C1 segment of cervical spinal cord (tissue), 14 donors: ENCODE measurements at regions not wholly inside any gene's neighbourhood (a gene's known extent, or its start where the extent isn't known, plus 50 kb on each side); places are given as distances from the start of the nearest gene placed in this dataset.
A peak's percentile ranks its signal among the peaks of the same experiment; 100 is the strongest.
"Not testable (repeated sequence)": the region's sequence is repeated elsewhere in the genome, so short reads cannot be mapped to it uniquely, and the experiment has no call there.

Experiments
- DNase-seq, 14 donors: peaks; one replicate each; lab custom pipeline; 2025; lab: John Stamatoyannopoulos, UW

- DNase-seq, result no peak
Measured at GRCh38 chr17:68135141-68135887, 99.8 kb downstream of the KPNA2 start.

- no peak for DNase-seq
Measured at GRCh38 chr17:68141050-68141449, 105.5 kb downstream of the KPNA2 start.

GRCh38 chr17:68142595-68142994, 105.2 kb upstream of the AMZ2 start:
- DNase-seq, result no peak

DNA sequence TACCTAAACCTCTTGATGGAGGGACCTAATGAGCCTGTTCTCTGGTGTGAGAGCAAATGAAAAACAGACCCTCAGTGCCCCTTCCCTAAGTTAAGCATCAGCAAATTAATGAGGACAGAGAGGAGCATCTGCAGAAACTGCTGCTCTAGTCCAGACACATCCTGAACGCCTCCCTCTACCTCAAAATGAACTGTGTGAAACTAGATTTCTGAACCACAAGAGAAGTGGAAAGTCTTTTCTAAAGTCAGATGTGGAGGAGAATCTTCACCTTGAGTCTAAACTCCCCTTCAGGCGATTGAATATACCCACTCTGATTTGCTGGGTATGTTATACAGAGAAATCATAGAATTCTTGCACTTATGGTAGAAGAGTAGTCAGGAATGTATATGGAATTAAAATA, 104.4 kb upstream of the AMZ2 start:
- no peak for DNase-seq

GRCh38 chr17:68145088-68145487, 102.8 kb upstream of the AMZ2 start:
- DNase-seq, result no peak

DNA sequence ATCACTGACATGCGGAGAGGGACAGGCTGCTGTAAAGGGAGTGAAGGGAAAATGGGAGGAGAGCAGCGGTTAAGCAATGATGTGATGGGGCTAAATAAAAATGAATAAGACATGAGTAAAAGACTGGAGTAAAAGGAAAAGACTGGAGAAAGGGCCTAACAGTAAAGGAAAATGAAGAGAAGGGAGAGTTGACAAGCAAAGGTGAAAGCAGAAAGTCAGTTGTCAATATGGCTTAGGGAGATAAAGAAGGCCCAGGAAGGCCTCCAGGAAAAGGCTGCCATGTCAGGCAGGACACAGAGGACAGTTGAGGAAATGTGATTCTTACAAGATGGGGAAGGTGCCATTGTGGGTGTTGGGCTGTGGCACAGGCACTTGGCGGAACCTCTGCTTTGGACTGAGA, 98.9 kb upstream of the AMZ2 start:
- no peak for DNase-seq

DNA sequence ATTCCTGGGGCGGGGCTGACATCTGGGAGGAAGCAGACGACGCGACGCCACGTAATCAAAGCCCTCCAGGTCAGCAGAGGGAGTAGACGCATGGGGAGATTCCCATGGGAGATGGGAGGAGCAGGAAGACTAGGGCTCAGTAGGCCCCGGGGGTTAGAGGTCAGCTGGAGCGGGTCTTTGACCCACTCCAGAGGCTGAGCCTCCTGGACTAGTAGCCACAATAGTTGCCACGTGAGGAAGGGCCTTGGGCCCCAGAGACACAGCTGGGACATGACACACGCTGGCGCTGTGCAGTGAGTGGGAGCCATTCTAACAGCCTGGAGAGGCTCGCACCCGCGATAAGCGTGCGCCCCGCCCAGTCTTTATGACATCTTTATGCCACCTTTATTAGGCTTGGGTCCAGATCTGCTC, 95.7 kb upstream of the AMZ2 start:
- no peak for DNase-seq

DNA sequence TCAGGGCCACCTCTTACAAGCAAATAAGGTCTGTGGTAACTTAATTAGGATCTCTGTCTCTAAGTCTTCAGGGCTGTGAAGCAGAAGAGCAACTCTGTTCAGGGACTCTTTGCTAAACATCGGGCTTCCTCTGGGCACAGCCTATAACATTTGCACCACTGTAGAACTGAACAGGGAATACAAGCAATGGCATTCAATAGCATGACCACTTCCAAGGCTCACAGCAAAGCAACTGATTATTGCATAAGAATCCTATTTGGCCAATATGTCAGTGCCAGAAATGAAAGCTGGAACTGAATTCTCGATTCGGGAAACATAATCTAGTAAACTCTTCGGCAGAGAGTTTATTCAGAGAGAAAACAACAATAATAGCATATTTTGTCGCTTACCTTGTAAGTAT, 92.2 kb upstream of the AMZ2 start:
- DNase-seq, result no peak

- DNase-seq, result no peak
Measured at GRCh38 chr17:68161644-68162428, 86.0 kb upstream of the AMZ2 start.

GRCh38 chr17:68168273-68169164, 79.3 kb upstream of the AMZ2 start:
- not testable (repeated sequence) for DNase-seq

- not testable (repeated sequence) for DNase-seq
Measured at GRCh38 chr17:68169165-68169821, 78.5 kb upstream of the AMZ2 start.

DNA sequence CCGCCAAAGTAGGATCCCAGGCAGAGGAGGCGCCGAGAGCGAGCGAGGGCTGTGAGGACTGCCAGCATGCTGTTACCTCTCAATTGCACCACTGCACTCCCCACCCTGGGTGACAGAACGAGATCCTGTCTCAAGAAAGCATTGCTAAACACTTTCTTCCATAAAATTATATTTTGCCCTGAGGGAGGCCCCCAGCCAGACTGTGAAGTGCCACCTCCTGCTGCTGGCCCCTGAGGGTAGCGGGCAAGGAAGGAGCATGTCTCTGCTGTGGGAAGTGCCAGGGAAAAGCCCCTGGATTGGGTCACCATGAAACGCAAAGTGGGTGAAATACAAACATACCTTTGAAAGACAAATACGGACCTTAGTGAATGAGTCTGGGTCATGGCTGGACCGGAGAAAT, 78.0 kb upstream of the AMZ2 start:
- no peak for DNase-seq

DNA sequence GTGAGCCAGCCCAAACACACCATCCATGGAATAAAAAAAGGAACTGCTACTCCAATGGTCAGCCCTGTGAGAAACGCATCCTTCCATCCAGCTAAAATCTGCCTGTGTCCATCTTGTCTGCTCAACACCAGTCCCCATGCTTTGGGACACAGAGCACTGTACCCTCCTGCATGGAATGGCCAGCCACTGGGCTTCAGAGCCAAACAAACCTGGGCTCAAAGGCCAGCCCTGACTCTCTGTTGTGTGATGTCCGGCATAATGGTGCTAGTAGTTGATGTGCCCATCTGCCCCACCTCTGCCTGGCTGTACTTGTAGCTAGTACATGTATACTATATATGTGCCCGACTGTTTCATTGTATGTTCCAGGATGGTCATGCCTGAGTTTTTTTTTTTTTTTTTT, 77.6 kb upstream of the AMZ2 start:
- no peak for DNase-seq

GRCh38 chr17:68172461-68172954, 75.3 kb upstream of the AMZ2 start:
- DNase-seq, result peak in 10 of 14 donors; percentile 5 to 45 (median 30)

- no peak for DNase-seq
Measured at GRCh38 chr17:68175416-68175815, 72.4 kb upstream of the AMZ2 start.

- DNase-seq, result no peak
Measured at GRCh38 chr17:68175905-68176304, 71.9 kb upstream of the AMZ2 start.

DNA sequence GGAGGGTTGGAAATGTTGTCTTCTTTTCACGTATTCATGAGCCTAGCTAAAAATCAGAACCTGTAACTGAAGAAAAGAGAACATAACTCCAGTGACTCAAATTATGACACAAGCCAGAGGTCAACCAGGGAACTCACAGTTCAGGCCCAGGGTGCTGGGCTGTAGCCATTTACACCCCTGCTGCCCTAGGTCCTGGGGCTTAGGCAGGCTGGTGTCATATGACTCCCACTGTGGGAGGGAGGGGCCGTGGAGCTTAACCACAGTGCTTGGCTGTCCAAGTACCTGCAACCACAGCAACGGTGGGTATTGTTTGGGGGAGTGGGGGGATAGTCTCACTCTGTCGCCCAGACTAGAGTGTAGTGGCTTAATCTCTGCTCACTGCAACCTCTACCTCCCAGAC, 71.1 kb upstream of the AMZ2 start:
- no peak for DNase-seq

DNA sequence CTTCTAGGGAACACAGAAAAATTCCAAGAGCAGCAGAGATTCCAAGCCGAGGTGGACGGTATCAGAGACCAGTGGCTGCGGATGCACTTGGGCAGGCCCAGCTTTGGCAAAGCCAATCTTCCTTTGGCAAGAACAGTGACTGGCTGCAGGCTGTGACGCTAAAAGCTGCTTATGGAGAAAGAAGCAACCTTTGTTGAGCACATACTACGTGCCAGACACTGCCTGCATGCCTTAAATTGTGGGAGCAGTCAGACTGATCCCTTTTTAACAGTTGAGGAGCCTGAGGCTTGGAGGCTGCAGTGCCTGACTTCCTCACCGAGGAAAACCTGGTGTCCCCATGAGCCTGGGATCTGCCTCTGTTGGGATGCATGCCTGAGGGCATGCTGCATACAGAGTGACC, 69.0 kb upstream of the AMZ2 start:
- DNase-seq, result peak in 1 of 14 donors; percentile 50

GRCh38 chr17:68179236-68179925, 68.5 kb upstream of the AMZ2 start:
- DNase-seq, result peak in 1 of 14 donors; percentile 49

DNA sequence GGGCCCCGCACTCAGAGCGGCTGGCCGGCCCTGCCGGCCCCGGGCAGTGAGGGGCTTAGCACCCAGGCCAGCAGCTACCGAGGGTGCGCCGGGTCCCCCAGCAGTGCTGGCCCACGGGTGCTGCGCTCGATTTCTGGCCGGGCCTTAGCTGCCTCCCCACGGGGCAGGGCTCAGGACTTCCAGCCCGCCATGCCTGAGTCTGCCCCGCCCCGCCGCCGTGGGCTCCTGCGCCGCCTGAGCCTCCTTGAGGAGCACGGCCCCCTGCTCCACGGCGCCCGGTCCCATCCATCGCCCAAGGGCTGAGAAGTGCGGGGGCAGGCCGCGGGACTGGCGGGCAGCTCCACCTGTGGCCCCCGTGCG, 67.9 kb upstream of the AMZ2 start:
- no peak for DNase-seq

- DNase-seq, result no peak
Measured at GRCh38 chr17:68182011-68182306, 65.9 kb upstream of the AMZ2 start.
